ENCODE measurements at regions not wholly inside any gene's neighbourhood (a gene's known extent, or its start where the extent isn't known, plus 50 kb on each side); places are given as distances from the start of the nearest gene placed in this dataset.

- RAD21 ChIA-PET (ENCODE audit: low non-redundant PET in 1 of 2, low total read pairs in 2 of 2, uncharacterized antibody in 2 of 2, unreplicated experiment in 2 of 2) = no interaction called here
- Histone ChIP-seq H3K4me3 (replicated peaks in 1 of 2; ENCODE audit: low read depth in 1 of 2, low read length in 2 of 2) (no peak overlapping the region), H3K9me2 (ENCODE audit: insufficient read depth) (no peaks in the 10 kb centered on the region), H3K9me3 (ENCODE audit: control insufficient read depth in 1 of 2, insufficient read depth in 1 of 2, low read depth in 1 of 2, low read length in 2 of 2) (peaks cover 0 to 12% of the 10 kb centered on the region in 2 experiments; a peak in 1 of 4 replicates), H3K4me2 (ENCODE audit: low read length) (no peak overlapping the region), H3K9ac (ENCODE audit: low read length) (no peak overlapping the region), H3K79me2 (ENCODE audit: insufficient read depth, low read length) (no peaks in the 10 kb centered on the region), H3K4me1 (ENCODE audit: control insufficient read depth in 1 of 2, insufficient read depth in 2 of 2, low read length in 2 of 2) (no peaks in the 10 kb centered on the region), H2AFZ (ENCODE audit: low read depth, low read length, poor library complexity, severe bottlenecking) (no peak overlapping the region), H3K27ac (ENCODE audit: low read depth, low read length) (no peak overlapping the region), H3K36me3 (ENCODE audit: control insufficient read depth in 1 of 2, insufficient read depth in 2 of 2, low read length in 2 of 2) (no peaks in the 10 kb centered on the region), H3K27me3 (ENCODE audit: insufficient read depth, low read length) (no peaks in the 10 kb centered on the region), H4K20me1 (ENCODE audit: insufficient read depth) (no peaks in the 10 kb centered on the region)
- TF ChIP-seq RAD21 (IDR thresholded peaks at IDR 0.05; ENCODE audit: low read depth) (no peak), ELF1 (IDR thresholded peaks at IDR 0.05; ENCODE audit: borderline replicate concordance, low read depth) (no peak), EZH2 (IDR thresholded peaks at IDR 0.05) (no peak), SIN3A (IDR thresholded peaks at IDR 0.05; ENCODE audit: low read depth) (no peak), CBX3 (IDR thresholded peaks at IDR 0.05; ENCODE audit: low read depth) (peak; percentile 18; the same call in 1 of the 2 replicates), ZFX (IDR thresholded peaks at IDR 0.05) (no peak)
- ATAC-seq (no peak), DNase-seq (ENCODE audit: low read depth, low spot score) (no peak)
- intact Hi-C loops (cut with micrococcal nuclease) = no loop called here
- POLR2A ChIA-PET = no interaction called here
- no TSS peak for BruUV-seq (replicated peaks)
- CTCF ChIA-PET = no interaction called here
Measured at GRCh38 chr10:78326372-78326771, 292.7 kb downstream of the RPS24 start.

DNA sequence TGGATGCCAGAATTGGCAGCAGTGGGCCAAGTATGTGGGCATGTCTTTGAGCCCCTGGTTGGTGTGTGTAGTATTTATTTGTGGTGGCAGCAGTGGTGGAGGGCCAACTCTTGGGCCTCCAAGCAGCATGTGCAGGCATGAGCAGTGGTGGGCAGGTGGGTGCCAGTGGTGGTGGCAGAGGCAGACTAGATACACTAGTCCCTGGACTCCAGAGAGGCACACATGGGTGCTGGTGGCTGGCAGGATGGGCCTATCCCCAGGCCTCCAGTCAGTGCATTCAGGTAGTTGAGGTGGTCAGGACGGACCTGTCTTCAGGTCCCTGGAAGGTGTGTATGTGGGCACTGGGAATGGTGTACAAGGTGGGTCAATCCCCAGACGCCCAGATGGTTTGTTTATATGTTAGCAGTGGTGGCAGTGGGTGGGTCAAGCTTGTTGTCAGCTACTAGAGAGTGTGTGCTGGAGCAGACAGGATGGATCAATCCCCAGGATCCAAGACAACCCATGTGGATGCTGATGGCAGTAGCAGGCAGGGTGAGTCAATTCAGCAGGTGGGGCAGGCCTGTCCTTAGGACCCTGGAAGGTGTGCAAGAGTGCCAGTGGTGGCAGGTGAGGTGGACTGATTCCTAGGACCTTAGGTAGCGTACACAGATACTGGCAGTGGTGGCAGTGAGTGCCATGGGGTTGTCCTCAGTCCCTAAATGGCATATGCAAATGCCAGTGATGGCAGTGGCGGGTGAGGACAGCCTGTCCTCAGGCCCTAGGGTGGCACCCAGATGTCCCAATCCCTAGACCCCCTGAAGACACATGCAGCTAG, 294.3 kb downstream of the RPS24 start:
- H3K36me3 ChIP-seq (ENCODE audit: control insufficient read depth in 1 of 2, insufficient read depth in 2 of 2, low read length in 2 of 2) = no peaks in the 10 kb centered on the region
- H3K4me2 ChIP-seq (ENCODE audit: low read length) = no peak overlapping the region
- ATAC-seq (no peak), DNase-seq (ENCODE audit: low read depth, low spot score) (no peak)
- RAD21 ChIA-PET (ENCODE audit: low non-redundant PET in 1 of 2, low total read pairs in 2 of 2, uncharacterized antibody in 2 of 2, unreplicated experiment in 2 of 2) = no interaction called here
- no TSS peak for BruUV-seq (replicated peaks)
- intact Hi-C loops (cut with micrococcal nuclease) = no loop called here
- H3K9me3 ChIP-seq (ENCODE audit: control insufficient read depth in 1 of 2, insufficient read depth in 1 of 2, low read depth in 1 of 2, low read length in 2 of 2) = peaks cover 0 to 12% of the 10 kb centered on the region in 2 experiments; a peak in 1 of 4 replicates
- no peaks in the 10 kb centered on the region for H3K9me2 ChIP-seq (ENCODE audit: insufficient read depth)
- no peak overlapping the region for H3K9ac ChIP-seq (ENCODE audit: low read length)
- no peaks in the 10 kb centered on the region for H3K79me2 ChIP-seq (ENCODE audit: insufficient read depth, low read length)
- POLR2A ChIA-PET = no interaction called here
- CTCF ChIA-PET = no interaction called here
- no peak overlapping the region for H3K27ac ChIP-seq (ENCODE audit: low read depth, low read length)
- H3K27me3 ChIP-seq (ENCODE audit: insufficient read depth, low read length) = no peaks in the 10 kb centered on the region
- H3K4me1 ChIP-seq (ENCODE audit: control insufficient read depth in 1 of 2, insufficient read depth in 2 of 2, low read length in 2 of 2) = no peaks in the 10 kb centered on the region
- no peak overlapping the region for H3K4me3 ChIP-seq (replicated peaks in 1 of 2; ENCODE audit: low read depth in 1 of 2, low read length in 2 of 2)
- no peaks in the 10 kb centered on the region for H4K20me1 ChIP-seq (ENCODE audit: insufficient read depth)
- H2AFZ ChIP-seq (ENCODE audit: low read depth, low read length, poor library complexity, severe bottlenecking) = no peak overlapping the region
- TF ChIP-seq ZFX (IDR thresholded peaks at IDR 0.05) (no peak), EGR1 (IDR thresholded peaks at IDR 0.05; ENCODE audit: low read depth) (no peak), SRF (IDR thresholded peaks at IDR 0.05; ENCODE audit: low read depth) (no peak), EZH2 (IDR thresholded peaks at IDR 0.05) (no peak), JUND (IDR thresholded peaks at IDR 0.05) (no peak), TCF7L2 (IDR thresholded peaks at IDR 0.05; ENCODE audit: borderline replicate concordance, extremely low read depth, insufficient read depth, insufficient read length) (no peak), ELF1 (IDR thresholded peaks at IDR 0.05; ENCODE audit: borderline replicate concordance, low read depth) (no peak), MAX (IDR thresholded peaks at IDR 0.05) (no peak), YY1 (IDR thresholded peaks at IDR 0.05; ENCODE audit: extremely low read depth, insufficient replicate concordance, low read depth, low read length) (no peak), SIN3A (IDR thresholded peaks at IDR 0.05; ENCODE audit: low read depth) (no peak), CEBPB (IDR thresholded peaks at IDR 0.05; ENCODE audit: low read depth) (no peak)
- TF ChIP-seq, protein P1, sequence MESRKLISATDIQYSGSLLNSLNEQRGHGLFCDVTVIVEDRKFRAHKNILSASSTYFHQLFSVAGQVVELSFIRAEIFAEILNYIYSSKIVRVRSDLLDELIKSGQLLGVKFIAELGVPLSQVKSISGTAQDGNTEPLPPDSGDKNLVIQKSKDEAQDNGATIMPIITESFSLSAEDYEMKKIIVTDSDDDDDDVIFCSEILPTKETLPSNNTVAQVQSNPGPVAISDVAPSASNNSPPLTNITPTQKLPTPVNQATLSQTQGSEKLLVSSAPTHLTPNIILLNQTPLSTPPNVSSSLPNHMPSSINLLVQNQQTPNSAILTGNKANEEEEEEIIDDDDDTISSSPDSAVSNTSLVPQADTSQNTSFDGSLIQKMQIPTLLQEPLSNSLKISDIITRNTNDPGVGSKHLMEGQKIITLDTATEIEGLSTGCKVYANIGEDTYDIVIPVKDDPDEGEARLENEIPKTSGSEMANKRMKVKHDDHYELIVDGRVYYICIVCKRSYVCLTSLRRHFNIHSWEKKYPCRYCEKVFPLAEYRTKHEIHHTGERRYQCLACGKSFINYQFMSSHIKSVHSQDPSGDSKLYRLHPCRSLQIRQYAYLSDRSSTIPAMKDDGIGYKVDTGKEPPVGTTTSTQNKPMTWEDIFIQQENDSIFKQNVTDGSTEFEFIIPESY (IDR thresholded peaks at IDR 0.05; ENCODE audit: extremely low read depth, insufficient replicate concordance, low read length) = no peak
- TF ChIP-seq, protein P2, sequence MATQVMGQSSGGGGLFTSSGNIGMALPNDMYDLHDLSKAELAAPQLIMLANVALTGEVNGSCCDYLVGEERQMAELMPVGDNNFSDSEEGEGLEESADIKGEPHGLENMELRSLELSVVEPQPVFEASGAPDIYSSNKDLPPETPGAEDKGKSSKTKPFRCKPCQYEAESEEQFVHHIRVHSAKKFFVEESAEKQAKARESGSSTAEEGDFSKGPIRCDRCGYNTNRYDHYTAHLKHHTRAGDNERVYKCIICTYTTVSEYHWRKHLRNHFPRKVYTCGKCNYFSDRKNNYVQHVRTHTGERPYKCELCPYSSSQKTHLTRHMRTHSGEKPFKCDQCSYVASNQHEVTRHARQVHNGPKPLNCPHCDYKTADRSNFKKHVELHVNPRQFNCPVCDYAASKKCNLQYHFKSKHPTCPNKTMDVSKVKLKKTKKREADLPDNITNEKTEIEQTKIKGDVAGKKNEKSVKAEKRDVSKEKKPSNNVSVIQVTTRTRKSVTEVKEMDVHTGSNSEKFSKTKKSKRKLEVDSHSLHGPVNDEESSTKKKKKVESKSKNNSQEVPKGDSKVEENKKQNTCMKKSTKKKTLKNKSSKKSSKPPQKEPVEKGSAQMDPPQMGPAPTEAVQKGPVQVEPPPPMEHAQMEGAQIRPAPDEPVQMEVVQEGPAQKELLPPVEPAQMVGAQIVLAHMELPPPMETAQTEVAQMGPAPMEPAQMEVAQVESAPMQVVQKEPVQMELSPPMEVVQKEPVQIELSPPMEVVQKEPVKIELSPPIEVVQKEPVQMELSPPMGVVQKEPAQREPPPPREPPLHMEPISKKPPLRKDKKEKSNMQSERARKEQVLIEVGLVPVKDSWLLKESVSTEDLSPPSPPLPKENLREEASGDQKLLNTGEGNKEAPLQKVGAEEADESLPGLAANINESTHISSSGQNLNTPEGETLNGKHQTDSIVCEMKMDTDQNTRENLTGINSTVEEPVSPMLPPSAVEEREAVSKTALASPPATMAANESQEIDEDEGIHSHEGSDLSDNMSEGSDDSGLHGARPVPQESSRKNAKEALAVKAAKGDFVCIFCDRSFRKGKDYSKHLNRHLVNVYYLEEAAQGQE (IDR thresholded peaks at IDR 0.05; ENCODE audit: low read depth) = no peak

All from HCT116 (cell line).